Ishikawa (cell line): ENCODE measurements at regions not wholly inside any gene's neighbourhood (a gene's known extent, or its start where the extent isn't known, plus 50 kb on each side); places are given as distances from the start of the nearest gene placed in this dataset.

ENCODE experiments used
- CEBPB ChIP-seq: IDR thresholded peaks from 2 replicates; pipeline ENCODE4 v1.6.1; 2012
- CREB1 ChIP-seq: IDR thresholded peaks from 2 replicates; pipeline ENCODE4 v1.6.1; 2012; ENCODE audit warnings: low read depth
- EGR1 ChIP-seq: IDR thresholded peaks from 2 replicates; pipeline ENCODE4 v1.6.1; 2012
- EP300 ChIP-seq: IDR thresholded peaks from 2 replicates; pipeline ENCODE4 v1.6.1; 2012; ENCODE audit warnings: borderline replicate concordance
- FOXM1 ChIP-seq: IDR thresholded peaks from 2 replicates; pipeline ENCODE4 v1.6.1; 2012; ENCODE audit warnings: low read depth, borderline replicate concordance
- MAX ChIP-seq: IDR thresholded peaks from 2 replicates; pipeline ENCODE4 v1.6.1; 2012
- NFIC ChIP-seq: IDR thresholded peaks from 2 replicates; pipeline ENCODE4 v1.6.1; 2012
- RAD21 ChIP-seq: IDR thresholded peaks from 2 replicates; pipeline ENCODE4 v1.6.1; 2012; ENCODE audit warnings: low read depth
- REST ChIP-seq: IDR thresholded peaks from 2 replicates; pipeline ENCODE4 v1.6.1; 2012; ENCODE audit warnings: low read depth, mild to moderate bottlenecking
- TAF1 ChIP-seq: IDR thresholded peaks from 2 replicates; pipeline ENCODE4 v1.6.1; 2012; ENCODE audit warnings: low read depth, mild to moderate bottlenecking
- TCF12 ChIP-seq: IDR thresholded peaks from 2 replicates; pipeline ENCODE4 v1.6.1; 2012; ENCODE audit warnings: low read depth
- TEAD4 ChIP-seq: IDR thresholded peaks from 2 replicates; pipeline ENCODE4 v1.6.1; 2012
- USF1 ChIP-seq: IDR thresholded peaks from 2 replicates; pipeline ENCODE4 v1.6.1; 2012
- YY1 ChIP-seq: IDR thresholded peaks from 2 replicates; pipeline ENCODE4 v1.6.1; 2012; ENCODE audit warnings: low read depth
- ZBTB7A ChIP-seq: IDR thresholded peaks from 2 replicates; pipeline ENCODE4 v1.6.1; 2012; ENCODE audit warnings: low read depth

- TF ChIP-seq USF1 (no peak), TCF12 (no peak), ZBTB7A (no peak), YY1 (no peak), MAX (no peak), TAF1 (no peak), RAD21 (no peak), NFIC (no peak), TEAD4 (no peak), CEBPB (no peak)
Observed at GRCh38 chr16:85200471-85201278, 88.4 kb upstream of the CIBAR2 start.

- TF ChIP-seq EP300 (no peak), TCF12 (no peak), FOXM1 (no peak), NFIC (no peak), USF1 (no peak), TEAD4 (no peak)
Observed at GRCh38 chr16:85201574-85201973, 89.3 kb upstream of the CIBAR2 start.

GRCh38 chr16:85202051-85202601, 89.9 kb upstream of the CIBAR2 start:
- TF ChIP-seq MAX (no peak), NFIC (no peak), TAF1 (no peak), YY1 (no peak), EGR1 (no peak), ZBTB7A (no peak), REST (no peak), RAD21 (no peak)

GRCh38 chr16:85202631-85203461, 90.6 kb upstream of the CIBAR2 start:
- no peak for TF ChIP-seq EGR1
- TF ChIP-seq RAD21: no peak
- TF ChIP-seq TAF1: no peak
- no peak for TF ChIP-seq YY1
- no peak for TF ChIP-seq TCF12
- no peak for TF ChIP-seq USF1

GRCh38 chr16:85203462-85203813, 91.2 kb upstream of the CIBAR2 start:
- no peak for TF ChIP-seq RAD21
- TF ChIP-seq NFIC: no peak
- TF ChIP-seq TAF1: no peak
- TF ChIP-seq YY1: no peak
- TF ChIP-seq USF1: no peak
- no peak for TF ChIP-seq FOXM1
- TF ChIP-seq MAX: no peak
- no peak for TF ChIP-seq ZBTB7A
- no peak for TF ChIP-seq EP300
- no peak for TF ChIP-seq REST
- TF ChIP-seq CEBPB: no peak
- TF ChIP-seq TEAD4: no peak
- TF ChIP-seq EGR1: no peak
- TF ChIP-seq CREB1: no peak
- no peak for TF ChIP-seq TCF12
